Neural cell (in vitro differentiated cells): ENCODE measurements at regions not wholly inside any gene's neighbourhood (a gene's known extent, or its start where the extent isn't known, plus 50 kb on each side); places are given as distances from the start of the nearest gene placed in this dataset.

ENCODE experiments used
- H2AFZ ChIP-seq: fragments of 200-600, 300-800 bp; sonication (generic), shearing (Covaris generic); 2 replicates; pipeline ENCODE4 v1.6.0; 2014; ENCODE audit warnings: low read depth, mild to moderate bottlenecking, antibody characterized with exemption, low read length, moderate library complexity
- H3F3A ChIP-seq: fragments of 200-600 bp; shearing (Covaris generic); 2 replicates; pipeline ENCODE4 v1.6.1; 2016; ENCODE audit warnings: mild to moderate bottlenecking, moderate library complexity, mixed read lengths, antibody characterized with exemption, low read length; ENCODE audit not compliant: insufficient read depth, poor library complexity, severe bottlenecking
- H3K27ac ChIP-seq: fragments of 200-600, 300-800 bp; sonication (generic), shearing (Covaris generic); 2 replicates; pipeline ENCODE4 v1.5.1; 2014; ENCODE audit warnings: mild to moderate bottlenecking, low read length, moderate library complexity
- H3K27me3 ChIP-seq: fragments of 300-800, 200-600 bp; sonication (generic), shearing (Covaris generic); 2 replicates; pipeline ENCODE4 v1.6.0; 2014; ENCODE audit warnings: mild to moderate bottlenecking, low read depth, low read length, moderate library complexity; ENCODE audit not compliant: insufficient read depth
- H3K36me3 ChIP-seq: fragments of 300-800, 200-600 bp; sonication (generic), shearing (Covaris generic); 2 replicates; pipeline ENCODE4 v1.5.1; 2014; ENCODE audit warnings: mild to moderate bottlenecking, antibody characterized with exemption, low read length, moderate library complexity; ENCODE audit not compliant: insufficient read depth
- H3K4me2 ChIP-seq: fragments of 300-800, 200-600 bp; sonication (generic), shearing (Covaris generic); 2 replicates; pipeline ENCODE4 v1.6.0; 2014; ENCODE audit warnings: mild to moderate bottlenecking, low read length
- H3K4me3 ChIP-seq: fragments of 300-800, 200-600 bp; sonication (generic), shearing (Covaris generic); 2 replicates; pipeline ENCODE4 v1.5.1; 2014; ENCODE audit warnings: mild to moderate bottlenecking, low read length, moderate library complexity
- H3K79me2 ChIP-seq: fragments of 200-600 bp; shearing (Covaris generic); replicated peaks from 2 replicates; pipeline ENCODE4 v1.6.0; 2014; ENCODE audit warnings: mild to moderate bottlenecking, low read length, moderate library complexity; ENCODE audit not compliant: insufficient read depth
- H3K9ac ChIP-seq: fragments of 300-800, 200-600 bp; sonication (generic), shearing (Covaris generic); 2 replicates; pipeline ENCODE4 v1.6.1; 2016; ENCODE audit warnings: mild to moderate bottlenecking, low read length, mixed read lengths
- H3K9me2 ChIP-seq: fragments of 200-600 bp; shearing (Covaris generic); 2 replicates; pipeline ENCODE4 v1.6.1; 2016; ENCODE audit warnings: mild to moderate bottlenecking, low read length, mixed read lengths; ENCODE audit not compliant: insufficient read depth
- H3K9me3 ChIP-seq: fragments of 200-600, 300-800 bp; sonication (generic), shearing (Covaris generic); 2 replicates; pipeline ENCODE4 v1.6.1; 2016; ENCODE audit warnings: mild to moderate bottlenecking, mixed run types, low read length, moderate library complexity, mixed read lengths
- H4K20me1 ChIP-seq: fragments of 200-600 bp; shearing (Covaris generic); 2 replicates; pipeline ENCODE4 v1.6.1; 2016; ENCODE audit warnings: mild to moderate bottlenecking, mixed run types; ENCODE audit not compliant: insufficient read depth
- EP300 ChIP-seq: fragments of 450-650 bp; conservative IDR thresholded peaks from 2 replicates; pipeline ENCODE4 v1.6.1; 2014; ENCODE audit warnings: antibody characterized with exemption, mild to moderate bottlenecking, moderate library complexity; ENCODE audit not compliant: poor library complexity, severe bottlenecking
- EZH2 ChIP-seq: fragments of 200-600, 300-800 bp; shearing (Covaris generic), sonication (generic); IDR thresholded peaks from 2 replicates; pipeline ENCODE4 v1.6.1; 2014; ENCODE audit warnings: antibody characterized with exemption, low read length, borderline replicate concordance, mild to moderate bottlenecking; ENCODE audit not compliant: insufficient read depth, poor library complexity, severe bottlenecking
- MXI1 ChIP-seq: fragments of 450-650 bp; conservative IDR thresholded peaks from 2 replicates; pipeline ENCODE4 v1.6.1; 2014; ENCODE audit warnings: antibody characterized with exemption, mild to moderate bottlenecking; ENCODE audit not compliant: poor library complexity, severe bottlenecking
- POLR2AphosphoS5 ChIP-seq: IDR thresholded peaks from 2 replicates; pipeline ENCODE4 v1.6.1; 2012
- RAD21 ChIP-seq: fragments of 450-650 bp; conservative IDR thresholded peaks from 2 replicates; pipeline ENCODE4 v1.6.1; 2014; ENCODE audit warnings: antibody characterized with exemption, mild to moderate bottlenecking, moderate library complexity
- REST ChIP-seq: IDR thresholded peaks from 2 replicates; pipeline ENCODE4 v1.6.1; 2012; ENCODE audit warnings: borderline replicate concordance
- SMC3 ChIP-seq: fragments of 450-650 bp; conservative IDR thresholded peaks from 2 replicates; pipeline ENCODE4 v1.6.1; 2014; ENCODE audit warnings: antibody characterized with exemption, mild to moderate bottlenecking, moderate library complexity; ENCODE audit not compliant: poor library complexity
- TAF1 ChIP-seq: IDR thresholded peaks from 2 replicates; pipeline ENCODE4 v1.6.1; 2012; ENCODE audit warnings: low read depth
- TF ChIP-seq, protein P1 (sequence below): fragments of 450-650 bp; IDR thresholded peaks from 2 replicates; pipeline ENCODE4 v1.5.1; 2014; ENCODE audit warnings: antibody characterized with exemption, mild to moderate bottlenecking, moderate library complexity; ENCODE audit not compliant: poor library complexity, severe bottlenecking

DNA sequence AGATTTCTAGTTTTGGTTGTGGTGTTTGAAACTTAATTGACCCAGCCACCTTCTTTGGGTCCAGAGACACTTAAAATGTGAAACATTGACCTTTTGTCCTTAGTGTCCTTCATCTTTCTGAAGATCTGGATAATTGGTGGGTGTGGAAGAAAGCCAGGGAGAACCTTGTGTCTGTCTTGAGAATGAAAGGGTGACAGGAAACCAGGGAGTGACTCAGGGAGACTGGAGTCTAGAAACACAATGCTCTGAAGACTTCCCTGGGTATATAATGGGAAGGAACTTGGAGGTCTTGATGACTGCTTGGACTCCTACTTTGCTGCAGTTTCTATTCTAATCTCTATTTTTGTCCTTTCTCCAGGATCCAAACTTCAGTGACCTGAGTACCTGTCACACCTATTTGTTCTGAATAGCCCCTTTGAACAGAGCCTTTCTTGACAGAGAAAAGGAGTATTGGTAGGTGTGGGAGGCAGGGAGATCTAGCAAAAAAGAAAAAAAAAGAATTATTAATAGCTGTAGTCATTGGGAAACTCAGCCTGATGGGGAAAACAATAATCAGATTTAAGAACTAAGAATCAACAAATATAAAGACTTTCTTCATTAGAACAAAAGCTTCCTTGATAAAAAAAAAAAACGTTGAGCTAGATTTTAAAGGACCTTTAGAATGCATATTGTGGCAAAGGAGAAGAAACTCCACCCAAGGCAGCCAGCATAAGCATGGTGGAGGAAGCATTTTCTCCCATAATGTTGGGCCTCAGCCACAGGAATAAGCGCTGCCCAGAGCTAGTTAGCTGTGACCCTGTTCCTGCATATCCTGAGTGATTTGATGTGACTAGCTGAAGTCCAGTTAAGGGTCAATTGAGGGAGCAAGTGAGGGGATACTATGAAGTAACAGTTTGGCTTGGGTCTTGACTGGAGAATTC, 77.9 kb upstream of the HOXC13 start:
- Histone ChIP-seq H3K36me3 (no peaks in the 10 kb centered on the region), H3K4me2 (no peak overlapping the region), H3K27ac (no peak overlapping the region), H3K4me3 (no peak overlapping the region), H3K9me3 (no peaks in the 10 kb centered on the region), H3K9me2 (no peaks in the 10 kb centered on the region), H3K27me3 (no peaks in the 10 kb centered on the region), H4K20me1 (no peaks in the 10 kb centered on the region), H3K79me2 (no peaks in the 10 kb centered on the region), H2AFZ (no peak overlapping the region), H3F3A (no peaks in the 10 kb centered on the region), H3K9ac (no peak overlapping the region)
- no peak for TF ChIP-seq EZH2
- no peak for TF ChIP-seq REST
- no peak for TF ChIP-seq SMC3
- no peak for TF ChIP-seq TAF1
- TF ChIP-seq, protein P1, sequence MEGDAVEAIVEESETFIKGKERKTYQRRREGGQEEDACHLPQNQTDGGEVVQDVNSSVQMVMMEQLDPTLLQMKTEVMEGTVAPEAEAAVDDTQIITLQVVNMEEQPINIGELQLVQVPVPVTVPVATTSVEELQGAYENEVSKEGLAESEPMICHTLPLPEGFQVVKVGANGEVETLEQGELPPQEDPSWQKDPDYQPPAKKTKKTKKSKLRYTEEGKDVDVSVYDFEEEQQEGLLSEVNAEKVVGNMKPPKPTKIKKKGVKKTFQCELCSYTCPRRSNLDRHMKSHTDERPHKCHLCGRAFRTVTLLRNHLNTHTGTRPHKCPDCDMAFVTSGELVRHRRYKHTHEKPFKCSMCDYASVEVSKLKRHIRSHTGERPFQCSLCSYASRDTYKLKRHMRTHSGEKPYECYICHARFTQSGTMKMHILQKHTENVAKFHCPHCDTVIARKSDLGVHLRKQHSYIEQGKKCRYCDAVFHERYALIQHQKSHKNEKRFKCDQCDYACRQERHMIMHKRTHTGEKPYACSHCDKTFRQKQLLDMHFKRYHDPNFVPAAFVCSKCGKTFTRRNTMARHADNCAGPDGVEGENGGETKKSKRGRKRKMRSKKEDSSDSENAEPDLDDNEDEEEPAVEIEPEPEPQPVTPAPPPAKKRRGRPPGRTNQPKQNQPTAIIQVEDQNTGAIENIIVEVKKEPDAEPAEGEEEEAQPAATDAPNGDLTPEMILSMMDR: no peak
- TF ChIP-seq MXI1: no peak
- TF ChIP-seq POLR2AphosphoS5: no peak
- TF ChIP-seq EP300: no peak
- TF ChIP-seq RAD21: no peak

- H3K4me2 ChIP-seq: no peak overlapping the region
- no peaks in the 10 kb centered on the region for H3K36me3 ChIP-seq
- no peaks in the 10 kb centered on the region for H3K9me2 ChIP-seq
- no peak for TF ChIP-seq SMC3
- no peak for TF ChIP-seq POLR2AphosphoS5
- no peaks in the 10 kb centered on the region for H3K79me2 ChIP-seq
- no peak overlapping the region for H3K27ac ChIP-seq
- no peak overlapping the region for H2AFZ ChIP-seq
- H3K9ac ChIP-seq: no peak overlapping the region
- H4K20me1 ChIP-seq: no peaks in the 10 kb centered on the region
- no peak overlapping the region for H3K4me3 ChIP-seq
- H3K9me3 ChIP-seq: no peaks in the 10 kb centered on the region
- no peaks in the 10 kb centered on the region for H3F3A ChIP-seq
- no peaks in the 10 kb centered on the region for H3K27me3 ChIP-seq
Measured at GRCh38 chr12:53862206-53862605, 76.4 kb upstream of the HOXC13 start.
